Liver (tissue), 8 donors: ENCODE measurements at regions not wholly inside any gene's neighbourhood (a gene's known extent, or its start where the extent isn't known, plus 50 kb on each side); places are given as distances from the start of the nearest gene placed in this dataset.

Experiments used
- DNase-seq: peaks from one replicate; pipeline ENCODE4 v3.0.0-alpha.2; 2017; ENCODE audit warnings: low spot score
- H3K27ac ChIP-seq, 2 donors: one replicate each; pipeline ENCODE4 v1.7.0; 2013; ENCODE audit warnings: inconsistent platforms in 2 of 2, low read length in 2 of 2, control low read depth in 1 of 2, low read depth in 1 of 2, mild to moderate bottlenecking in 1 of 2
- H3K27me3 ChIP-seq, 4 donors: one replicate each; pipeline versions ENCODE4 v1.6.1 to v1.7.0; 2013; ENCODE audit warnings: low read length in 3 of 4, inconsistent platforms in 1 of 4, mild to moderate bottlenecking in 1 of 4, moderate library complexity in 1 of 4; ENCODE audit not compliant: control insufficient read depth in 4 of 4, insufficient read depth in 4 of 4
- H3K36me3 ChIP-seq, 4 donors: one replicate each; pipeline versions ENCODE4 v1.6.1 to v1.7.0; 2013; ENCODE audit warnings: low read length in 3 of 4, mild to moderate bottlenecking in 3 of 4, low read depth in 1 of 4, moderate library complexity in 1 of 4; ENCODE audit not compliant: control insufficient read depth in 4 of 4, insufficient read depth in 3 of 4
- H3K4me1 ChIP-seq, 4 donors: one replicate each; pipeline versions ENCODE4 v1.6.1 to v1.7.0; 2013; ENCODE audit warnings: low read length in 3 of 4, mild to moderate bottlenecking in 3 of 4, moderate library complexity in 1 of 4; ENCODE audit not compliant: control insufficient read depth in 4 of 4, insufficient read depth in 4 of 4
- H3K4me3 ChIP-seq, 3 donors: one replicate each; pipeline versions ENCODE4 v1.6.1 to v1.7.0; 2013; ENCODE audit warnings: low read length in 3 of 3, control low read depth in 1 of 3, low read depth in 1 of 3, mild to moderate bottlenecking in 1 of 3
- H3K9ac ChIP-seq, 2 donors: one replicate each; pipeline ENCODE4 v1.7.0; 2013; ENCODE audit warnings: low read length in 2 of 2, mild to moderate bottlenecking in 2 of 2, moderate library complexity in 2 of 2, control low read depth in 1 of 2, low read depth in 1 of 2
- H3K9me3 ChIP-seq, 4 donors: one replicate each; pipeline versions ENCODE4 v1.6.1 to v1.7.0; 2013; ENCODE audit warnings: low read length in 3 of 4; ENCODE audit not compliant: control insufficient read depth in 4 of 4
- CTCF ChIP-seq: fragments of 150-350 bp; IDR thresholded peaks from 2 replicates; pipeline ENCODE4 v1.5.1; 2017; ENCODE audit warnings: improper control_type of control experiment, low read depth, low read length; ENCODE audit not compliant: missing input control
- EGR1 ChIP-seq, 2 donors: IDR thresholded peaks; 2 replicates each; pipeline ENCODE4 v1.6.1; 2016 to 2018; ENCODE audit warnings: antibody characterized with exemption in 2 of 2, low read depth in 2 of 2
- FOXA1 ChIP-seq: IDR thresholded peaks from 2 replicates; pipeline ENCODE4 v1.6.1; 2016; ENCODE audit warnings: antibody characterized with exemption
- HNF4A ChIP-seq, 2 donors: conservative IDR thresholded peaks; 2 replicates each; pipeline ENCODE4 v1.6.1; 2016; ENCODE audit warnings: antibody characterized with exemption in 2 of 2, mild to moderate bottlenecking in 2 of 2
- HNF4G ChIP-seq: IDR thresholded peaks from 2 replicates; pipeline ENCODE4 v1.6.1; 2016; ENCODE audit warnings: antibody characterized with exemption
- JUND ChIP-seq, 2 donors: IDR thresholded peaks; 2 replicates each; pipeline ENCODE4 v1.6.1; 2016; ENCODE audit warnings: antibody characterized with exemption in 2 of 2
- MAX ChIP-seq: IDR thresholded peaks from 2 replicates; pipeline ENCODE4 v1.6.1; 2016; ENCODE audit warnings: antibody characterized with exemption
- NR2F2 ChIP-seq: IDR thresholded peaks from 2 replicates; pipeline ENCODE4 v1.6.1; 2016; ENCODE audit warnings: antibody characterized with exemption
- RAD21 ChIP-seq, 2 donors: IDR thresholded peaks; 2 replicates each; pipeline ENCODE4 v1.6.1; 2016; ENCODE audit warnings: antibody characterized with exemption in 2 of 2, mild to moderate bottlenecking in 2 of 2
- REST ChIP-seq: IDR thresholded peaks from 2 replicates; pipeline ENCODE4 v1.6.1; 2016; ENCODE audit warnings: antibody characterized with exemption, mild to moderate bottlenecking
- RXRA ChIP-seq, 2 donors: IDR thresholded peaks; 2 replicates each; pipeline ENCODE4 v1.6.1; 2017 to 2018; ENCODE audit warnings: antibody characterized with exemption in 2 of 2, mild to moderate bottlenecking in 1 of 2
- SP1 ChIP-seq: IDR thresholded peaks from 2 replicates; pipeline ENCODE4 v1.6.1; 2018; ENCODE audit warnings: antibody characterized with exemption, mild to moderate bottlenecking
- TAF1 ChIP-seq: conservative IDR thresholded peaks from 2 replicates; pipeline ENCODE4 v1.6.1; 2016; ENCODE audit warnings: antibody characterized with exemption, mild to moderate bottlenecking
- YY1 ChIP-seq: IDR thresholded peaks from 2 replicates; pipeline ENCODE4 v1.6.1; 2016; ENCODE audit warnings: antibody characterized with exemption, mild to moderate bottlenecking
- ZBTB33 ChIP-seq: IDR thresholded peaks from 2 replicates; pipeline ENCODE4 v1.6.1; 2016; ENCODE audit warnings: antibody characterized with exemption
- WGBS: extraction: QIAGEN DNeasy Blood & Tissue Kit; methylation state at CpG from one replicate; pipeline ENCODE4 v1.1.7; 2013; 5-methylcytosine and 5-hydroxymethylcytosine counted together
- donor health status: healthy.
- donor health status: healthy.
- donor health status: healthy.
- donor health status: healthy.
- donor health status: healthy.

- Histone ChIP-seq H3K4me3 (no peak overlapping the region), H3K36me3 (no peaks in the 10 kb centered on the region), H3K9me3 (no peaks in the 10 kb centered on the region), H3K9ac (no peak overlapping the region), H3K27me3 (peaks cover 0 to 3% (median 3%) of the 10 kb centered on the region in 4 donors), H3K27ac (no peak overlapping the region), H3K4me1 (no peaks in the 10 kb centered on the region)
- TF ChIP-seq MAX: no peak
- no peak for TF ChIP-seq REST
- TF ChIP-seq SP1: no peak
- TF ChIP-seq HNF4A (conservative IDR thresholded peaks at IDR 0.05): no peak
- TF ChIP-seq CTCF: no peak
- no peak for TF ChIP-seq HNF4G
- TF ChIP-seq YY1: no peak
- no peak for TF ChIP-seq TAF1
- no peak for TF ChIP-seq RAD21 (IDR thresholded peaks at IDR 0.05)
- TF ChIP-seq NR2F2: no peak
- no peak for TF ChIP-seq JUND (IDR thresholded peaks at IDR 0.05)
- TF ChIP-seq FOXA1: no peak
- no peak for DNase-seq
- WGBS: 82% methylated on average over 21 of the region's 21 CpGs
Observed at GRCh38 chr5:2204366-2205184, 321.9 kb upstream of the IRX4 start.

GRCh38 chr5:2203774-2204173 is 321.0 kb upstream of the IRX4 start:
- Histone ChIP-seq H3K4me3 (no peak overlapping the region), H3K27ac (no peak overlapping the region), H3K9me3 (no peaks in the 10 kb centered on the region), H3K4me1 (no peaks in the 10 kb centered on the region), H3K9ac (no peak overlapping the region), H3K36me3 (no peaks in the 10 kb centered on the region), H3K27me3 (peaks cover 0 to 3% (median 3%) of the 10 kb centered on the region in 4 donors)
- 59% methylated on average over 3 of the region's 3 CpGs for WGBS
- no peak for TF ChIP-seq RAD21 (IDR thresholded peaks at IDR 0.05)
- TF ChIP-seq SP1: no peak
- no peak for TF ChIP-seq HNF4G
- TF ChIP-seq RXRA (IDR thresholded peaks at IDR 0.05): no peak
- TF ChIP-seq EGR1 (IDR thresholded peaks at IDR 0.05; ENCODE audit: low read depth in 2 of 2): no peak
- no peak for TF ChIP-seq ZBTB33
- no peak for TF ChIP-seq MAX
- no peak for TF ChIP-seq TAF1
- TF ChIP-seq JUND (IDR thresholded peaks at IDR 0.05): no peak
- TF ChIP-seq NR2F2: no peak
- no peak for DNase-seq
